Neural cell (in vitro differentiated cells): ENCODE measurements at regions not wholly inside any gene's neighbourhood (a gene's known extent, or its start where the extent isn't known, plus 50 kb on each side); places are given as distances from the start of the nearest gene placed in this dataset.

Source experiments
- EP300 ChIP-seq: fragments of 450-650 bp; conservative IDR thresholded peaks from 2 replicates; pipeline ENCODE4 v1.6.1; 2014; ENCODE audit warnings: antibody characterized with exemption, mild to moderate bottlenecking, moderate library complexity; ENCODE audit not compliant: poor library complexity, severe bottlenecking
- POLR2AphosphoS5 ChIP-seq: IDR thresholded peaks from 2 replicates; pipeline ENCODE4 v1.6.1; 2012
- SMC3 ChIP-seq: fragments of 450-650 bp; conservative IDR thresholded peaks from 2 replicates; pipeline ENCODE4 v1.6.1; 2014; ENCODE audit warnings: antibody characterized with exemption, mild to moderate bottlenecking, moderate library complexity; ENCODE audit not compliant: poor library complexity
- TAF1 ChIP-seq: IDR thresholded peaks from 2 replicates; pipeline ENCODE4 v1.6.1; 2012; ENCODE audit warnings: low read depth
- TF ChIP-seq, protein P1 (sequence below): fragments of 450-650 bp; IDR thresholded peaks from 2 replicates; pipeline ENCODE4 v1.5.1; 2014; ENCODE audit warnings: antibody characterized with exemption, mild to moderate bottlenecking, moderate library complexity; ENCODE audit not compliant: poor library complexity, severe bottlenecking
- TF ChIP-seq, protein P2 (sequence below): IDR thresholded peaks from 2 replicates; pipeline ENCODE4 v1.6.1; 2012; ENCODE audit warnings: borderline replicate concordance

DNA sequence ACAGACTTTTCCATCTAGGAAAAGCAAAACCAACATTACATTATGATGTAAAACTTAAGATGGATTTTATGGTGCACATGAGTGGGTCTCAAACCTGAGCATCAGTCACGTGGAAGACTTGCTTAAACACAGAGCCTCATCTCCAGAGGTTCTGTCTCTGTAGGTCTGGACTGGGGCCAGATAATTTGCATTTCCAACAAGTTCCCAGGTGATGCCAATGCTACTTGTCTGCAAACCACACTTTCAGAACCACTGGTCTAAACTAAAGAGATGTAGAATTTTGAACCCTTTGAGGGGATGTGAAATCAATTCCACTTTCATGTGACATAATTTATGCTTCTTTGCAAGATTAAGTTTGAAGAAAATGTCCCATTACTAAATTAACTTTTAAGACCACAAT is 522.8 kb downstream of the MBD2 start:
- TF ChIP-seq, protein P1, sequence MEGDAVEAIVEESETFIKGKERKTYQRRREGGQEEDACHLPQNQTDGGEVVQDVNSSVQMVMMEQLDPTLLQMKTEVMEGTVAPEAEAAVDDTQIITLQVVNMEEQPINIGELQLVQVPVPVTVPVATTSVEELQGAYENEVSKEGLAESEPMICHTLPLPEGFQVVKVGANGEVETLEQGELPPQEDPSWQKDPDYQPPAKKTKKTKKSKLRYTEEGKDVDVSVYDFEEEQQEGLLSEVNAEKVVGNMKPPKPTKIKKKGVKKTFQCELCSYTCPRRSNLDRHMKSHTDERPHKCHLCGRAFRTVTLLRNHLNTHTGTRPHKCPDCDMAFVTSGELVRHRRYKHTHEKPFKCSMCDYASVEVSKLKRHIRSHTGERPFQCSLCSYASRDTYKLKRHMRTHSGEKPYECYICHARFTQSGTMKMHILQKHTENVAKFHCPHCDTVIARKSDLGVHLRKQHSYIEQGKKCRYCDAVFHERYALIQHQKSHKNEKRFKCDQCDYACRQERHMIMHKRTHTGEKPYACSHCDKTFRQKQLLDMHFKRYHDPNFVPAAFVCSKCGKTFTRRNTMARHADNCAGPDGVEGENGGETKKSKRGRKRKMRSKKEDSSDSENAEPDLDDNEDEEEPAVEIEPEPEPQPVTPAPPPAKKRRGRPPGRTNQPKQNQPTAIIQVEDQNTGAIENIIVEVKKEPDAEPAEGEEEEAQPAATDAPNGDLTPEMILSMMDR = no peak
- TF ChIP-seq, protein P2, sequence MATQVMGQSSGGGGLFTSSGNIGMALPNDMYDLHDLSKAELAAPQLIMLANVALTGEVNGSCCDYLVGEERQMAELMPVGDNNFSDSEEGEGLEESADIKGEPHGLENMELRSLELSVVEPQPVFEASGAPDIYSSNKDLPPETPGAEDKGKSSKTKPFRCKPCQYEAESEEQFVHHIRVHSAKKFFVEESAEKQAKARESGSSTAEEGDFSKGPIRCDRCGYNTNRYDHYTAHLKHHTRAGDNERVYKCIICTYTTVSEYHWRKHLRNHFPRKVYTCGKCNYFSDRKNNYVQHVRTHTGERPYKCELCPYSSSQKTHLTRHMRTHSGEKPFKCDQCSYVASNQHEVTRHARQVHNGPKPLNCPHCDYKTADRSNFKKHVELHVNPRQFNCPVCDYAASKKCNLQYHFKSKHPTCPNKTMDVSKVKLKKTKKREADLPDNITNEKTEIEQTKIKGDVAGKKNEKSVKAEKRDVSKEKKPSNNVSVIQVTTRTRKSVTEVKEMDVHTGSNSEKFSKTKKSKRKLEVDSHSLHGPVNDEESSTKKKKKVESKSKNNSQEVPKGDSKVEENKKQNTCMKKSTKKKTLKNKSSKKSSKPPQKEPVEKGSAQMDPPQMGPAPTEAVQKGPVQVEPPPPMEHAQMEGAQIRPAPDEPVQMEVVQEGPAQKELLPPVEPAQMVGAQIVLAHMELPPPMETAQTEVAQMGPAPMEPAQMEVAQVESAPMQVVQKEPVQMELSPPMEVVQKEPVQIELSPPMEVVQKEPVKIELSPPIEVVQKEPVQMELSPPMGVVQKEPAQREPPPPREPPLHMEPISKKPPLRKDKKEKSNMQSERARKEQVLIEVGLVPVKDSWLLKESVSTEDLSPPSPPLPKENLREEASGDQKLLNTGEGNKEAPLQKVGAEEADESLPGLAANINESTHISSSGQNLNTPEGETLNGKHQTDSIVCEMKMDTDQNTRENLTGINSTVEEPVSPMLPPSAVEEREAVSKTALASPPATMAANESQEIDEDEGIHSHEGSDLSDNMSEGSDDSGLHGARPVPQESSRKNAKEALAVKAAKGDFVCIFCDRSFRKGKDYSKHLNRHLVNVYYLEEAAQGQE = no peak
- TF ChIP-seq POLR2AphosphoS5 (no peak), EP300 (no peak), SMC3 (no peak), TAF1 (no peak)
